KOPT-K1 (cell line): ENCODE measurements at regions not wholly inside any gene's neighbourhood (a gene's known extent, or its start where the extent isn't known, plus 50 kb on each side); places are given as distances from the start of the nearest gene placed in this dataset.

Source experiments
- H3K27ac ChIP-seq: fragments of 200-600 bp; sonication (generic); 2 replicates; pipeline ENCODE4 v1.5.1; 2016; ENCODE audit warnings: antibody characterized with exemption, mild to moderate bottlenecking, low read depth, low read length; ENCODE audit not compliant: poor library complexity, severe bottlenecking
- H3K36me3 ChIP-seq: fragments of 200-600 bp; sonication (generic); 2 replicates; pipeline ENCODE4 v1.5.1; 2017; ENCODE audit warnings: antibody characterized with exemption, mild to moderate bottlenecking, low read length, moderate library complexity; ENCODE audit not compliant: insufficient read depth
- H3K9me3 ChIP-seq: fragments of 200-600 bp; sonication (generic); 2 replicates; pipeline ENCODE4 v1.5.1; 2017; ENCODE audit warnings: antibody characterized with exemption, low read length, mild to moderate bottlenecking; ENCODE audit not compliant: insufficient read depth, poor library complexity, severe bottlenecking

DNA sequence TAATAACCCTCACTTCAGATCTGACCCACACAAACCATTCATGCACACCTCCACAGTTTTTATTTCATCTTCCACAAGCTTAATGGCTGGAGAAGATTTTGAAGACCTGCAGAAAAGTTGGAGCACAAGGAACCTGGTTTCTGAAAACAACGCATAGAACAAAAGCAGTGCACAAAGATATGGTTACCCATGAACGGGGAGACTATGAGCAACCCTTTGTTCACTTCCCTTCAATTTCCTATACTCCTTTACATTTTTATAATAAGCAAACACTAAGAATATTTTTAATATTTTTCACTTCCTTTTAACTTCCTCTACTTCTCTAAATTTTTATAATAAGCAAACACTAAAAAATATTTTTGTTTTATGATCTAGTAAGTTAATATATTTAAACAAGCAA is 103.5 kb upstream of the UBE2E2 start:
- Histone ChIP-seq H3K27ac (no peak overlapping the region), H3K9me3 (no peaks in the 10 kb centered on the region), H3K36me3 (no peaks in the 10 kb centered on the region)

DNA sequence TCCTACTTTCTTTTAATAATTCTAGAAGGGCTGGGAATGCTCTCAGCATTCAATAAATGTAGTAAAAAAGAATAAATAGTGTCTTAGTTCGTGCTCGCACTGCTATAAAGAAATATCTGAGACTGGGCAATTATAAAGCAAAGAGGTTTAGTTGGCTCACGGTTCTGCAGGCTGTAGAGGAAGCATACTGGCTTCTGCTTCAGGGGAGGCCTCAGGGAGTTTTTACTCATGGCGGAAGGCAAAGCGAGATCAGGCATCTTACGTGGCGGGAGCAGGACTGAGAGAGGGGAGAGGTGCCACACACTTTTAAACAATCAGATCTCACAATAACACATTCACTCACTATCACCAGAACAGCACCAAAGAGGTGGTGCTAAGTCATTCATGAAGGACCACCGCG is 103.0 kb upstream of the UBE2E2 start:
- no peak overlapping the region for H3K27ac ChIP-seq
- H3K9me3 ChIP-seq: no peaks in the 10 kb centered on the region
- no peaks in the 10 kb centered on the region for H3K36me3 ChIP-seq

DNA sequence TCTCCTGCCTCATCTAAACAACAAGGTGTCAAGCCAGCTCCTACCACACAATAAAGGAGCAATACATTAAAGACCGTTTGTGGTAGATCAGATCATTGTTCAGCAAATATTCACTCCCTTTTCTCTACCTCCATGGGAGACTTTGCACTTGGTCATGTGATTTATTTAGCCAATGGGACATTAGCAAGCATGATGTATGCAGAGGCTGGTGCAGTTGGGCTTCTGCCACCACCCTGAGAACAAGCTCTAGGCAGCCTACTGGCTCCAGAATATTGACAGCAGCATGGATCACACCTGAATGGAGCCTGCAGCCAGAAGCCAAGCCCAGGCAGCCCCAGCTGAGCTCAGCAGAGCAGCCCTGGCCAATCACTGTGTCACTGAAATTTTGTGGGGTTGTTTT is 99.4 kb upstream of the UBE2E2 start:
- Histone ChIP-seq H3K9me3 (no peaks in the 10 kb centered on the region), H3K36me3 (no peaks in the 10 kb centered on the region), H3K27ac (no peak overlapping the region)

DNA sequence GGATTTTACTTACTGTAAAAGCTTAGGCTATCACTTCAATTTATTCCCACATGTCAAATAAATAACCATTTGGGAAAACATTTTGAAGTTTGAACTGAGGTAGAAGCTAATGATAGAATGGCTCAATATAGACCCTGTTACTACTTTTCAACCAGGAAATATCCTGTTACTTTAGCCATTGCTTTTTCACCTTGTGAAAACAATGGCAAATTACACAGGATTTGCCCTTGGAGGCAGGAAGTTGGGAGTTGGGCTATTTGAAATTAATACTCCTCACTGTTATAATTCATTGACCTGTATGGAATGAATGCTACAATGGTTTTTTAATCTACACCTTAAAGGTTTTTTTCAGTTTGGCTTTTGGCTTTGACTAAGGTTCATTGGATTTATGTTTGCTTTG is 98.1 kb upstream of the UBE2E2 start:
- H3K9me3 ChIP-seq: no peaks in the 10 kb centered on the region
- no peak overlapping the region for H3K27ac ChIP-seq
- H3K36me3 ChIP-seq: no peaks in the 10 kb centered on the region

DNA sequence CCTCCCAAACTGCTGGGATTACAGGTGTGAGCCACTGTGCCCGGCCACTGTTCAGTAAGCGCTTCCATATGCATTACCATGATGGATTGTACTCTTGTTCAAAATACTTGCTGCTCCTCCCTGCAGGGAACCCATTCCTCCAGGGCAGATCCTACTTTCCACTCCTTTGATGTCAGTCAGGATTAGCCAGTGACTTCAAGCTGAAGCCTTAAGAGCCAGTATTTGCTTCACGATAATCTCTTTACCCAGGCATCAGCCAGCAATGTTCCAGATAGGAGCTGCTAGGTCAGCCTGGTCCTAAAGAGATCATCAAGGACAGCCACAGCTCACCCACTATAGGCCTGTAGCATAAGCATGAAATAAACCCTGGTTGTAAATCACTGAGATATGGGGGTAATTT is 96.5 kb upstream of the UBE2E2 start:
- H3K9me3 ChIP-seq: no peaks in the 10 kb centered on the region
- no peaks in the 10 kb centered on the region for H3K36me3 ChIP-seq
- H3K27ac ChIP-seq: no peak overlapping the region

DNA sequence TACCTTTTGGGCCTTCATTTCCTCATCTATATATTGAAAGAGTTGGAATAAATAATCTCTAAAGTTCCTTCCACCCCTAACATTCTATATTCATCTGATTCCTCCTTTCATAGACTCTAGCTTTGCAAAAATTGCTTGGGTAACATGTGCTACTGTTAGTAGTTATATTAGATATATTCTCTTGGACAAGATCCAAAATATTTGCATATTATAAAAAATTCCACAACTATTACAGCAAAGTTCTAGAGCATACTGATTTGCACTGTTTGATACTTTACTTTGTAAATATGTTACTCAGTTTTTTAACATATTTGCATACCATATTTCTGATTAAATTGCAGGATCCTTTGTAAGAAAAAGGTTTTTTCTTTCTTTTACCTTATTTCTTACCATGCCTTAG is 95.9 kb upstream of the UBE2E2 start:
- H3K27ac ChIP-seq: no peak overlapping the region
- no peaks in the 10 kb centered on the region for H3K9me3 ChIP-seq

DNA sequence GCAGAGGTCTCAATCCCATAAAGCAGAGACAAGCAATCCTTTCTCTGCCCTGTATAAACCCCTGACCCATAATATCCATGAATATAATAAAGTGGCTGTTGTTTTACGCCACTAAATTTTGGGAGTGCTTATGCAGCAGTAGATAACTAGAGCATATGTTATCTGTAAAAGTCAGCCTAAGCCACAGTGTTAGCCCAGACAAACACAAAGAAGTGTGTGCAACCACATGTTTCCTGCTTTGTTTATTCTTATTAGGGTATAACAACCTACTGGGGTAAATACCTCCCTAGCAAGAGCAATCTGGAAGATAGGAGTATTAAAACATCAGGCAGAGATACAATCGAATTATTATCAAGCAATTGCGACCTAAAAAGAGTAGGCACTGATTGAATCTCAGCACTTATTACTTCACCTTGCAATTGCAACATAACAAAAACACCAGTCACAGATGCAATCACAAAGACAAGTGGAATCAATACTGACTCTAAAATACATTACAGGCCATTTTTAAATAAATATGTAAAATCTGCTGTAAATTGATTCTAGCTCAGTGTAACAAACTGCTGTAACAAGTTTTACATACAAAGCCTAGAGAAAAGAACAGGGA is 94.6 kb upstream of the UBE2E2 start:
- Histone ChIP-seq H3K27ac (no peak overlapping the region), H3K9me3 (no peaks in the 10 kb centered on the region), H3K36me3 (no peaks in the 10 kb centered on the region)

More for the DNA sequence above, 95.9 kb upstream of the UBE2E2 start:
- no peaks in the 10 kb centered on the region for H3K36me3 ChIP-seq

DNA sequence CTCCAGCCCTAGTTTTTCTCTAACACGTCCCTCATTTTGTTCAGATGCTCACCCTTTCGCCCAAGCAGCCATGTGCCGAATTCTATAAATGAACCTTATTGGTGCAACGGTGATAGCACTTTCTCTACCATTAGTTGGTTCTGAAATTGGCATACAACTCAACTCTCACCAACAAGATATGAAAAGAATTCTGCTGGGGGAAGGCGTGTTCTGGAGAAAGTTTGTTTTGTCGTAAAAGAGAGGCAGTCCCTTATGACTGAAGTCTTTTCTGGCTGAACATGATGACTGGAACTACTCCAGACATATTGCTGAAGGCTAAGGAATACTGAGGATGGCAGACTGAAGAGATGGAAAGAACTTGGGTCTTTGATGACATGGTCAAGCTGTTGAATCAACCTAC is 91.8 kb upstream of the UBE2E2 start:
- no peaks in the 10 kb centered on the region for H3K9me3 ChIP-seq
- no peaks in the 10 kb centered on the region for H3K36me3 ChIP-seq
- no peak overlapping the region for H3K27ac ChIP-seq

DNA sequence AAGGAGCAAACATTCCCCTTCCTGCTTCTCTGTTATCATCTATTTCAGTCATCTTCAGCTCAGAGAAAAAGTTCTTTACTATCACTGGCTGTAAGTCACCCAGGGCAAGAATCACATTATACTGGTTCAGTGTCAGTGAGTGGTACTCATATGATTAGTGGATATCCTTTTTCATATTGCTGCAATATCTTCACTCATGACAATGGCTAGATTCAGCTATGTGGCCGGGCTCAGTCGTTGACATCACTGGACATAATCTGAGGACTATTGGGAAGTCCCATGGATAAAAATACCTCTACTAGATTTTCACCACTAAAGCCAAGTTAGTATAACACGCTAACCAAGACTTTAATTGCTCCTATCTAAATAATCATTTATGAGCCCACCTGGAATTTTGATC is 91.3 kb upstream of the UBE2E2 start:
- Histone ChIP-seq H3K36me3 (no peaks in the 10 kb centered on the region), H3K27ac (no peak overlapping the region), H3K9me3 (no peaks in the 10 kb centered on the region)

DNA sequence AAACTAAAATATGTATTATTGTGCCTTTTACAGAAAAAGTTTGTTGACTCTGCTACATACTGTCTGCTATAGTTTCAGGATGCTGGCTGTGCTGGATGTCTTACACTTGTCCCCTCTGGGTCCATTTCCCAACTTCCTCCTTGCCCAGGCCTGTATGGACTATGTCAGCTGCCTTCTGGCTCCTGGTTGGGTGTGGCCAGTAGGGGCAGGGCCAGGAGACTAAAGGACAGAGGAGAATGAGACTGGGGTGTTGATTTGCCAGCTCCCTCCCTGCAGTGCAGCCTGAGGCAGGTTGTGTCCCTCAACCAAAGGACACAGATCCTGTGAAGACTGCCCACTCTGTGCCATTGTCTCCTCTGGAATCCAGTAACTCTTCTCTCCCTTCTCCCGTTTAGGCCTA is 90.6 kb upstream of the UBE2E2 start:
- no peaks in the 10 kb centered on the region for H3K36me3 ChIP-seq

DNA sequence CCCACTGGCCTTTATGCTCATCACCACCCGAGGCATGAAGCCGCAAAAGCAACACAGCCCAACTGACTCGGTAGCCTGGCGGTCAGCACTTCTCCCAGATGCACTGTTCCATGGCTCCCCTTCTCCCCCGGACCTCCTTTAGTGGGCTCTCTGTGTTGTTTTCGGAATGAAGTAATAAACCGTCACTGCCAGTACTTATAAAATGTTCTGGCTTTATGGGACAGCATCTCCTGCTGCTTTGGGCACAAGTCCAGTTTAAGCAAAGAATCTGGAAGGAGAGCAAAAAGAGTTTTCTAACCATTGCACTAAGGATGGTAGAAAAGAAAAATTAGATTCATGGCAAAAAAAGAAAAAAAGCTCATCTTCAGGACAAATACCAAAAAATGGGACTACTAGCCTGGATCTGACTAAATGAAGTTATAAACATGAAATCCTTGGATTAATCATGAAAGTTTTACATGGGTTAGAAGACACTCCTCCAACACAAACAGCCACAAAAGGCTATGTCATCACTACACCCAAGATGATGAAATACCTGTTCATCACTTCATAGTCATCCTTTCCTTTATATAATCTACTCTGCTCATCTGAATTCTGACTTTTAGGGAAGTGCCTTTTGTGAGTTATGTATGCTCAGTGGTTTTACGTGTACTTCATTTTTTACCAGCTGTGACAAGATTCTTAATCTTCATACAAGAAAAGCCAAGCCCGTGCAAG is 89.5 kb upstream of the UBE2E2 start:
- Histone ChIP-seq H3K9me3 (no peaks in the 10 kb centered on the region), H3K27ac (no peak overlapping the region), H3K36me3 (no peaks in the 10 kb centered on the region)

More for the DNA sequence above, 90.6 kb upstream of the UBE2E2 start:
- H3K9me3 ChIP-seq: no peaks in the 10 kb centered on the region
- no peak overlapping the region for H3K27ac ChIP-seq

DNA sequence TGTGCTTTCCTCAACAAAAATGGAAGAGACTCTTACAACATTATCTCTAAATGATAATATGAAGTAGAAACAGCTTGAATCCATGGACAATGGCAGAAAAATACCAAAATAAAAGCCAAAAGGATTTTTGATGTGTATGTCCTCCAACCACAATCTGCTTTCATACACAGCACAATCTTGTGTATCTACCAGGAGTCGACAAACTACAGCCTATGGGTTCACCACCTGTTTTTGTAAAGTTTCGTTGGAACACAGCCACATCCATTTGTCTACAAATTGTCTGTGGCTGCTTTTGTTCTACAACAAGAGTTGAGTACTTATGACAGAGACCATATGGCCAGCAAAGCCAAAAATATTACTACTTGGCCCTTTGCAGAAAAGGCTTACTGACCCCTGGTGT is 88.7 kb upstream of the UBE2E2 start:
- Histone ChIP-seq H3K36me3 (no peaks in the 10 kb centered on the region), H3K27ac (no peak overlapping the region), H3K9me3 (no peaks in the 10 kb centered on the region)

DNA sequence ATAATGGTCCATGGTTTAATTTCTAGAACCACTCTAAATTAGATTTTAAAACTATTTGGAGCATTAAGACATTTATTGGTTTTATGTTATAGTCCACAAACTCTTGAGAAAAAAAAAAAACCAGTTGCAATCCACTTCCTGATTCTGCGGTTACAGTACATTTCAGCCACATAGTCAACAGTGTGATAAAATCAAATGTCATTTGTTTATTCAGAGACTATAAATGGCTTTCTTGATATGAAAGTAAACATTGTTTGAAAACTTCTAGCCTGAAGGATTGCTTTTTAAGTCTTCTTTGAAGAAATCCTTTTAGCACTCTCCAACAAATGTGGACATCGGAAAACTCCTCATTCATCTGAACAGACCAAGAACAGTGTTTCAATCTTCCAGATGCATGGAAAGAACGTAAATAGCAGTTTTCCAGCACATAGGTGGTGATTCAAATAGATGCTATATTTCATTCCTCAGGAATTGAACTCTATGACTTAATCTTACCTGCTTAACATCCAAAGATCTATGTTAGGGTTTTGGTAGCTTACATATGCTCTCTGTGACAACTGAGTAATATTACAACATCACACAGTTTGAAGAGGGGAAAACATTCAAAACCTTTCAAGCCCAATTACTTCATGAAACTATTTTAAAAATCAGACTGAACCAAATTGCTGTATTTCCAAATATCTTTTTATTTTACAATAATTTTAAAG is 87.8 kb upstream of the UBE2E2 start:
- Histone ChIP-seq H3K27ac (no peak overlapping the region), H3K36me3 (no peaks in the 10 kb centered on the region), H3K9me3 (no peaks in the 10 kb centered on the region)

DNA sequence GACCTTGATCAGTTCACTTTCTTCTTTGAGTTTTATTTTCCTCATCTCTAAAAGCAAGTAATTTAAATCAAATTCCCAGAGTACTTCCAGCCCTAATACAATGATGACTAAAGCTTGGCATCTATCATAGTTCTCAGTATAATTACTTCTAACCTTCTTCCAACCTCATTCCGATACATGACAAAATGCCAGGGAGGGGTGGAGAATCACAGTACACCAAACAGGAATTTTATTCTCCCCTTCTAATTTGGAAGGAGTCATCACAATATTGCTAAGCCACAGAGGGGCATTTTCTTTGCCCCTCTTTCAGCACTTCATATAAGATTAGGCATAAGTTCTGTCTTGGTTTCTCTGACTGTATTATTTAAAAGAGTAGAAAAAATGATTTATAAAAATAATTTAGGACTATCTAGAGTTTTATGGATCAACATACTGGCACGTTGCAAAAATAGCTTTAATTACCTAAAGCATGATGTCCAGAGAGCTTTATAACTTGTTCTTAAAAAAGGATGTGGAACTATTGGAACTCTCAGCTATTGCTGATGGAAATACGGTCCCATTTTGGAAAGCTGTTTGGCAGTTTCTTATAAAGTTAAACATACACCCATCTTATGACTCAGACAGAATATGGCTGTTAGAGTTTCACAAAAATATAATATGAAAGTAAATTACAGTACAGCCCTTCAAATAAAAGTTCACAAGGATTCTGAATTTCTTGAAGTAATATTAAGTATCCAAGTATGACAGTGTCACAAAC is 86.9 kb upstream of the UBE2E2 start:
- Histone ChIP-seq H3K9me3 (no peaks in the 10 kb centered on the region), H3K36me3 (no peaks in the 10 kb centered on the region), H3K27ac (no peak overlapping the region)

DNA sequence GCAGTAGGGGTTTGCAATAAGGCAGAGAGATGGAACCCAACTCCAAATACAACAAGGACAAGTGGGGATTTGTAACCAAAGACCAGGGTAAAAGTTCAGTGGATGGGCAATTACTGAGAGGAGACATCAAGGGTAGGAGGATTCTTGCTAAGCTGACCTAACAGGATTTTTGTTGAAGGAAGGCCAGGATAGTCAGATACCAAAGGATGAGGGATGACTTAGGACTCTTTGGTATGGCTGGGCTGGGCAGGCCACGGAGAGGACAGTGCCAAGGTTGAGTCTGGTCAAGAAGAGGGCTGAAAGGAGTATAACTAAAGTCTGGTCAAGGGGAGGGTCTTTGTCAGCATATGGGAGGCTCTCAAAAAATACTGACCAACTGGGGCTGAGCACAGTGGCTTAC is 85.3 kb upstream of the UBE2E2 start:
- Histone ChIP-seq H3K36me3 (no peaks in the 10 kb centered on the region), H3K27ac (no peak overlapping the region), H3K9me3 (no peaks in the 10 kb centered on the region)
